Islet of Langerhans (tissue), 1 donor: ENCODE measurements at regions not wholly inside any gene's neighbourhood (a gene's known extent, or its start where the extent isn't known, plus 50 kb on each side); places are given as distances from the start of the nearest gene placed in this dataset.

Experiments used
- FAIRE-seq: peaks from one replicate; lab custom pipeline; 2011; peaks lifted over from hg19 to GRCh38; lab: Jason Lieb, UNC

GRCh38 chr16:6124136-6124535 lies 1026.5 kb upstream of the EEF2KMT start:
- FAIRE-seq, result no peak

- no peak for FAIRE-seq
These were observed 1024.8 kb upstream of the EEF2KMT start for GRCh38 chr16:6122401-6122800.

- no peak for FAIRE-seq
These were observed 1017.1 kb upstream of the EEF2KMT start for GRCh38 chr16:6114691-6115090.

- no peak for FAIRE-seq
These were observed 1016.2 kb upstream of the EEF2KMT start for GRCh38 chr16:6113749-6114148.

GRCh38 chr16:6112700-6113099 lies 1015.1 kb upstream of the EEF2KMT start:
- FAIRE-seq, result no peak

- FAIRE-seq, result no peak
These were observed 1013.8 kb upstream of the EEF2KMT start for GRCh38 chr16:6111390-6111789.

GRCh38 chr16:6110346-6110745 lies 1012.8 kb upstream of the EEF2KMT start:
- FAIRE-seq, result no peak

GRCh38 chr16:6106061-6106460 lies 1008.5 kb upstream of the EEF2KMT start:
- no peak for FAIRE-seq

GRCh38 chr16:6105115-6105514 lies 1007.5 kb upstream of the EEF2KMT start:
- FAIRE-seq, result no peak

- FAIRE-seq, result no peak
These were observed 1006.8 kb upstream of the EEF2KMT start for GRCh38 chr16:6104428-6104827.

- no peak for FAIRE-seq
These were observed 1006.0 kb upstream of the EEF2KMT start for GRCh38 chr16:6103561-6103960.

- no peak for FAIRE-seq
These were observed 1001.5 kb upstream of the EEF2KMT start for GRCh38 chr16:6099102-6099501.

GRCh38 chr16:6096931-6097670 lies 999.5 kb upstream of the EEF2KMT start:
- no peak for FAIRE-seq

GRCh38 chr16:6095414-6095813 lies 997.8 kb upstream of the EEF2KMT start:
- no peak for FAIRE-seq

GRCh38 chr16:6091021-6091420 lies 993.4 kb upstream of the EEF2KMT start:
- no peak for FAIRE-seq

GRCh38 chr16:6081320-6081976 lies 983.9 kb upstream of the EEF2KMT start:
- FAIRE-seq, result no peak

GRCh38 chr16:6076631-6077030 lies 979.0 kb upstream of the EEF2KMT start:
- FAIRE-seq, result no peak

- no peak for FAIRE-seq
These were observed 970.5 kb upstream of the EEF2KMT start for GRCh38 chr16:6068063-6068462.

GRCh38 chr16:6066652-6067051 lies 969.1 kb upstream of the EEF2KMT start:
- FAIRE-seq, result no peak

GRCh38 chr16:6063526-6063925 lies 965.9 kb upstream of the EEF2KMT start:
- no peak for FAIRE-seq

GRCh38 chr16:6059671-6060070 lies 962.1 kb upstream of the EEF2KMT start:
- no peak for FAIRE-seq

- no peak for FAIRE-seq
These were observed 960.2 kb upstream of the EEF2KMT start for GRCh38 chr16:6057821-6058220.

GRCh38 chr16:6048017-6048416 lies 950.4 kb upstream of the EEF2KMT start:
- FAIRE-seq, result no peak

GRCh38 chr16:6047325-6047724 lies 949.7 kb upstream of the EEF2KMT start:
- FAIRE-seq, result no peak
